A673 (cell line): ENCODE measurements at regions not wholly inside any gene's neighbourhood (a gene's known extent, or its start where the extent isn't known, plus 50 kb on each side); places are given as distances from the start of the nearest gene placed in this dataset.

Experiments
- CTCF ChIP-seq: fragments of 300-800, 200-600 bp; sonication (generic); conservative IDR thresholded peaks from 2 replicates; pipeline ENCODE4 v1.5.1; 2017; ENCODE audit warnings: low read depth, mild to moderate bottlenecking, antibody characterized with exemption, low read length, moderate library complexity, mixed read lengths
- EZH2 ChIP-seq: fragments of 200-600 bp; sonication (generic); IDR thresholded peaks from 2 replicates; pipeline ENCODE4 v1.6.1; 2017; ENCODE audit warnings: borderline replicate concordance, low read depth, mild to moderate bottlenecking, mixed read lengths, antibody characterized with exemption, low read length; ENCODE audit not compliant: poor library complexity, severe bottlenecking

DNA sequence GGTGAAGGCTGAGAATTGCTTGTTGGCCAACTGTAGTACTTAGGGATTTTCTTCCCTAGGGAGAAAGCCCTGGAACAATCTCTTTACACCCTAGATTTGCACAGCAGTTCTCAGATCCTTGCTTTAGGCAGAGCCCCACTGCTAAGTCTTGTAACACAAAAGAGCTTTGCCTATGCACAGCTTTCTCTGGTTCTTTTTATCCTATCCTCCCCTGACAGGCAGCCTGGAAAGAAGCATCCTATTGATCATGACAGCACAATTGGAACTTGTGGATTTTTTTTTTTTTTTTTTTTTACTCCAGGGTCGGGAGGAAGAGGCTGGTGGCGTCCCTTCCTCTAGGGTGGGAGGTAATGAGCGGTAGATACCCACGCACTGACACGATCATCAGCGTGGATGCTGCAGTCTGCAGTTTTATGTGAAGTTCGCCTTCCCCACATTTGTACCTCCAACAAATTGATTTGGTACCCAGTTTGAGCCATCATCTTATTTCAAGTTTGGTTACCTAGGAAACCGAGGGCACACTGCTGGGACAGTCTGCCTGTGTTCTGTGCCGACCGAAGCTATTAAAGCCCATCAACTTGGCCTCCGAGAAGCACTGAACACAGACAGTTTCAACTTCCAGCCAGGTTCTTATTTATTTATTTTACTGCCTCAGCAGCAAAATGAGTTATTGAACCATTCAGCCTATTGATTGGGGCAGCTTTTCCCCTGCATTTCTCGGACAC, 110.1 kb downstream of the NRN1 start:
- no peak for TF ChIP-seq CTCF
- no peak for TF ChIP-seq EZH2
